ENCODE measurements at regions not wholly inside any gene's neighbourhood (a gene's known extent, or its start where the extent isn't known, plus 50 kb on each side); places are given as distances from the start of the nearest gene placed in this dataset.

- TF ChIP-seq POLR2A (IDR thresholded peaks at IDR 0.05; ENCODE audit: low read depth) (no peak), CTCF (IDR thresholded peaks at IDR 0.05) (no peak), POLR2AphosphoS5 (IDR thresholded peaks at IDR 0.05) (no peak)
Observed at GRCh38 chr5:72021651-72022357, 85.5 kb upstream of the MAP1B start.

All from esophagus muscularis mucosa (tissue), 3 donors.